Lower leg skin (tissue), 3 donors: ENCODE measurements at regions not wholly inside any gene's neighbourhood (a gene's known extent, or its start where the extent isn't known, plus 50 kb on each side); places are given as distances from the start of the nearest gene placed in this dataset.

ENCODE experiments used
- CTCF ChIP-seq, 3 donors: fragments of 450-650 bp; IDR thresholded peaks; one replicate each; pipeline ENCODE4 v1.5.1; 2016; ENCODE audit warnings: antibody characterized with exemption in 3 of 3, mild to moderate bottlenecking in 3 of 3, moderate library complexity in 2 of 3
- POLR2A ChIP-seq, 2 donors: fragments of 450-650 bp; IDR thresholded peaks; one replicate each; pipeline ENCODE4 v1.6.1; 2016 to 2017; ENCODE audit warnings: antibody characterized with exemption in 2 of 2, mild to moderate bottlenecking in 1 of 2, moderate library complexity in 1 of 2

- TF ChIP-seq POLR2A (IDR thresholded peaks at IDR 0.05) (no peak), CTCF (IDR thresholded peaks at IDR 0.05) (no peak)
Observed at GRCh38 chr3:153602801-153603200, 440.8 kb downstream of the RAP2B start.
